ENCODE measurements at regions not wholly inside any gene's neighbourhood (a gene's known extent, or its start where the extent isn't known, plus 50 kb on each side); places are given as distances from the start of the nearest gene placed in this dataset.

GRCh38 chr6:26300043-26300331, 65.0 kb upstream of the BTN3A2 start:
- no peak overlapping the region for H3K9ac ChIP-seq (ENCODE audit: low read depth, low read length)
- no peak overlapping the region for H3K4me3 ChIP-seq (ENCODE audit: low read depth in 1 of 2, low read length in 2 of 2)
- H3K4me2 ChIP-seq (ENCODE audit: insufficient read depth, low read length), result no peak overlapping the region
- H3K4me1 ChIP-seq (ENCODE audit: insufficient read depth, low read length), result peaks cover 25% of the 10 kb centered on the region
- H3K27ac ChIP-seq (ENCODE audit: low read length), result no peak overlapping the region
- H4K20me1 ChIP-seq (ENCODE audit: insufficient read depth, low read length), result no peaks in the 10 kb centered on the region
- TF ChIP-seq CTCF (IDR thresholded peaks at IDR 0.05; ENCODE audit: borderline replicate concordance, extremely low read depth, low read length, poor library complexity, severe bottlenecking), result no peak
- TF ChIP-seq EZH2 (IDR thresholded peaks at IDR 0.05; ENCODE audit: borderline replicate concordance, low read depth, low read length, severe bottlenecking), result no peak
- no peaks in the 10 kb centered on the region for H3K27me3 ChIP-seq (ENCODE audit: insufficient read depth, low read length, poor library complexity)
- DNase-seq, result no peak
- H3K36me3 ChIP-seq (ENCODE audit: insufficient read depth, low read length), result no peaks in the 10 kb centered on the region
- no peaks in the 10 kb centered on the region for H3K9me3 ChIP-seq (ENCODE audit: insufficient read depth, low read length, severe bottlenecking)
- H2AFZ ChIP-seq (ENCODE audit: low read depth, low read length), result no peak overlapping the region
- H3K79me2 ChIP-seq (ENCODE audit: insufficient read depth, low read length), result no peaks in the 10 kb centered on the region
- no peak for ATAC-seq (ENCODE audit: insufficient read depth, low read depth)

- TF ChIP-seq CTCF (IDR thresholded peaks at IDR 0.05; ENCODE audit: borderline replicate concordance, extremely low read depth, low read length, poor library complexity, severe bottlenecking) (no peak), EZH2 (IDR thresholded peaks at IDR 0.05; ENCODE audit: borderline replicate concordance, low read depth, low read length, severe bottlenecking) (no peak)
These were observed 64.6 kb upstream of the BTN3A2 start for GRCh38 chr6:26300359-26300758.

GRCh38 chr6:26300828-26301227, 64.2 kb upstream of the BTN3A2 start:
- ATAC-seq (ENCODE audit: insufficient read depth, low read depth) (no peak), DNase-seq (no peak)
- Histone ChIP-seq H3K36me3 (ENCODE audit: insufficient read depth, low read length) (no peaks in the 10 kb centered on the region), H2AFZ (ENCODE audit: low read depth, low read length) (no peak overlapping the region), H3K9me3 (ENCODE audit: insufficient read depth, low read length, severe bottlenecking) (no peaks in the 10 kb centered on the region), H3K27ac (ENCODE audit: low read length) (no peak overlapping the region), H3K4me3 (ENCODE audit: low read depth in 1 of 2, low read length in 2 of 2) (no peak overlapping the region), H3K4me2 (ENCODE audit: insufficient read depth, low read length) (no peak overlapping the region), H3K4me1 (ENCODE audit: insufficient read depth, low read length) (peaks cover 25% of the 10 kb centered on the region), H3K79me2 (ENCODE audit: insufficient read depth, low read length) (no peaks in the 10 kb centered on the region), H3K27me3 (ENCODE audit: insufficient read depth, low read length, poor library complexity) (no peaks in the 10 kb centered on the region), H3K9ac (ENCODE audit: low read depth, low read length) (no peak overlapping the region), H4K20me1 (ENCODE audit: insufficient read depth, low read length) (no peaks in the 10 kb centered on the region)
- no peak for TF ChIP-seq CTCF (IDR thresholded peaks at IDR 0.05; ENCODE audit: borderline replicate concordance, extremely low read depth, low read length, poor library complexity, severe bottlenecking)
- no peak for TF ChIP-seq EZH2 (IDR thresholded peaks at IDR 0.05; ENCODE audit: borderline replicate concordance, low read depth, low read length, severe bottlenecking)

More at GRCh38 chr6:26300359-26300758, 64.6 kb upstream of the BTN3A2 start:
- ATAC-seq (ENCODE audit: insufficient read depth, low read depth), result no peak
- no peak for DNase-seq
- Histone ChIP-seq H3K9me3 (ENCODE audit: insufficient read depth, low read length, severe bottlenecking) (no peaks in the 10 kb centered on the region), H2AFZ (ENCODE audit: low read depth, low read length) (no peak overlapping the region), H3K4me3 (ENCODE audit: low read depth in 1 of 2, low read length in 2 of 2) (no peak overlapping the region), H3K9ac (ENCODE audit: low read depth, low read length) (no peak overlapping the region), H3K27ac (ENCODE audit: low read length) (no peak overlapping the region), H3K27me3 (ENCODE audit: insufficient read depth, low read length, poor library complexity) (no peaks in the 10 kb centered on the region), H3K79me2 (ENCODE audit: insufficient read depth, low read length) (no peaks in the 10 kb centered on the region), H3K4me1 (ENCODE audit: insufficient read depth, low read length) (peaks cover 25% of the 10 kb centered on the region), H3K4me2 (ENCODE audit: insufficient read depth, low read length) (no peak overlapping the region), H4K20me1 (ENCODE audit: insufficient read depth, low read length) (no peaks in the 10 kb centered on the region), H3K36me3 (ENCODE audit: insufficient read depth, low read length) (no peaks in the 10 kb centered on the region)

- ATAC-seq (ENCODE audit: insufficient read depth, low read depth), result no peak
- TF ChIP-seq CTCF (IDR thresholded peaks at IDR 0.05; ENCODE audit: borderline replicate concordance, extremely low read depth, low read length, poor library complexity, severe bottlenecking), result no peak
- TF ChIP-seq EZH2 (IDR thresholded peaks at IDR 0.05; ENCODE audit: borderline replicate concordance, low read depth, low read length, severe bottlenecking), result no peak
- no peak overlapping the region for H3K27ac ChIP-seq (ENCODE audit: low read length)
These were observed 63.4 kb upstream of the BTN3A2 start for GRCh38 chr6:26301638-26302037.

More at GRCh38 chr6:26301638-26302037, 63.4 kb upstream of the BTN3A2 start:
- Histone ChIP-seq H3K27me3 (ENCODE audit: insufficient read depth, low read length, poor library complexity) (no peaks in the 10 kb centered on the region), H2AFZ (ENCODE audit: low read depth, low read length) (no peak overlapping the region), H3K4me1 (ENCODE audit: insufficient read depth, low read length) (peaks cover 21% of the 10 kb centered on the region), H3K9me3 (ENCODE audit: insufficient read depth, low read length, severe bottlenecking) (no peaks in the 10 kb centered on the region), H3K4me2 (ENCODE audit: insufficient read depth, low read length) (no peak overlapping the region), H3K9ac (ENCODE audit: low read depth, low read length) (no peak overlapping the region), H4K20me1 (ENCODE audit: insufficient read depth, low read length) (no peaks in the 10 kb centered on the region), H3K4me3 (ENCODE audit: low read depth in 1 of 2, low read length in 2 of 2) (no peak overlapping the region), H3K36me3 (ENCODE audit: insufficient read depth, low read length) (no peaks in the 10 kb centered on the region), H3K79me2 (ENCODE audit: insufficient read depth, low read length) (no peaks in the 10 kb centered on the region)
- DNase-seq, result no peak
